GM10266 (cell line): ENCODE measurements at regions not wholly inside any gene's neighbourhood (a gene's known extent, or its start where the extent isn't known, plus 50 kb on each side); places are given as distances from the start of the nearest gene placed in this dataset.

ENCODE experiments used
- DNase-seq: peaks from one replicate; pipeline ENCODE4 v3.0.0; 2012; ENCODE audit errors: extremely low spot score
- CTCF ChIP-seq: IDR thresholded peaks from 2 replicates; pipeline ENCODE4 v1.5.1; 2012; ENCODE audit warnings: mild to moderate bottlenecking, low read depth; ENCODE audit not compliant: control insufficient read depth, insufficient read depth; ENCODE audit errors: missing control alignments

GRCh38 chr10:53023411-53023810 is 250.8 kb upstream of the MBL2 start:
- TF ChIP-seq CTCF, result no peak
- DNase-seq, result no peak

DNA sequence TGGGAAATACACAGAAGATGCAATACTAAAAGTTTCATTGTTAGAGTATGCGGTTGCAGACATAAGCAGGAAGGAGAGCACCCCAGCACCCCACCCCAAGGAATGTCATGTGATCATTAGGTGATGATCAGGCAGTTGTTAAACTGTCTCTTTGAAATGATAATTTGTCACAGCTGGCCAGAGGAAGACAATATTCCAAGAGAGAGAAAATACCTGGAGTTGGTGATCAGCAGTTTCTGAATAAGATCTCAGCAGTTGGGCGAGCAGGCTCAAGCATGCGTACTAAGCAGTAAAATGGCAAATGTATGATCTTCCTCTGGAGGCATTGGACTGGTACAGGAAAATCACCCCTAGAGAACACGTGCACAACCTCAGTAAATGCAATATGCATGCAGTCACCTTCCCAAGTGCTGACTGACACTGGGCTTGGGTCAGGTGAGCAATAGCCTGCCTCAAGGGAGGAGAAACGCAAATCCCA is 250.1 kb upstream of the MBL2 start:
- no peak for TF ChIP-seq CTCF
- DNase-seq, result no peak

DNA sequence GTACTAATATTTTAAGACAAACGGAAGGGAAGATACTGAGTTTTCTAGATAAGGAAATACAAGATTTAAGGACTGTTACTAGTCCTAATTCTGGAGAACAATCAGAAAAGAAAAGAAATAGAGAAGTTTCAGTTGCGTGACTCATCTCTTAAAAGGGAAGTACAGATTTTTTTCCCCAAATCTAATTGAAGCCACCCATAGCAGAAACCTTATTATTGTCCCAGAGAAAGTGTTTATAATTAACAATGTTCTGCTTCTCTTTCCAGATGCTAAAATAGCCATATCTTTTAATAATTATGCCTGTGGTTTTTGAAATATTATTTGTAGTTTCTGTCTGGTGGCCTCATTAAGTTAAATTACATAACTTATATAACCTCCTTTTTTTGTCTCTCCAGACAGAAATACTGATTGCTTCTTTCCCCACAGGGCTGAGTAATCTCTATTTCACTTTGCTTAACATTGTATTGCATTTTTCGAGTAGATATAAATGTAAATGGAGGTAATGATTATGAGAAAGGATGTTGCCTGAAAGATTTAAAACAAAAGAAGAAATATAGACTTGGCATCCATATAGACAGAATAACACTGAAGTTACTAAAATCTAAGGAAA is 240.7 kb upstream of the MBL2 start:
- no peak for DNase-seq
- TF ChIP-seq CTCF, result no peak

DNA sequence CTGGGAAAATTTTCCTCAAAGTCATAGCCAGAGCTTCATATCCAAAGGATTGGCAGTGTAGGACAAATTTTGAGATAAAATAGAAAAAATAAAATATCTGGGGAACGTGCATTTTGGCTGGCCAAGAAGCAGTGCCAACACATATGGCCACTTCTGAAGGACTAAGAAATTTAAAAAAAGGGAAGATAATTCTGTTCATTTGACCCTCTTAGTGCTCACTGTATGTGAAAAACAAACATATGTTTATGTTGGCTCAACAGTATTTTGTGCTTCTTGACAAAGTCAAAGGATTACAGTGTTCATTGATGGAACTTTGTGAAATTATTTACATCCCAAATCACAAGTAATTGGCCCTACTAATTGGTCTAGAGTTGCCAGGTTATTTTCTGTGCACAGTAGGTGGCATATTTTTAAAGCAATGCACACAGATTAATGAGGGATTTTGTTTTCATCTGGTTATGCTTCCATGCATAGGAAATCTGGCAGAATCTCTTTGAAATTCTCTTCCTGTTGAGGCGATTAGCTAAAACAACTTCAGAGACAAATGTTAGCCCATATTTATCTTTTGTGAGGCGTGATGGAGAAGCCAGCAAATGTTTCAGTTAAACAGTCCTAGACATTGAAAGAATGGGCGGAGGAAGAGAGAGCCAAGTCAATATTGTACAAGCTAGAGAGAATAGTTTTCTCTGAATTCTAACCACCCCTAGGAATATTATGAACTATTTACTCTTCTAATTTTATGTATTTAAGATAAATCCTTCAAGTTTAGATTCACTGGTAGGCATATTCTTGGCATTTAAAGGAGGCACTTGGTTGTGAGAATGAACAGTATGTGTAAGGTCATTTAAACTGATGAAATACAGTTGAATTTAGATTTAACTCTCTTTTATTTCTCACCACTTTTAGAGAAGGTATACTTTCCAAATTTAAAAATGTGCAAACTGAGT is 237.7 kb upstream of the MBL2 start:
- no peak for TF ChIP-seq CTCF
- DNase-seq, result no peak

GRCh38 chr10:53007527-53007842 is 234.9 kb upstream of the MBL2 start:
- DNase-seq, result no peak
- no peak for TF ChIP-seq CTCF

GRCh38 chr10:53006663-53007526 is 234.3 kb upstream of the MBL2 start:
- no peak for DNase-seq

More at GRCh38 chr10:53006663-53007526, 234.3 kb upstream of the MBL2 start:
- no peak for TF ChIP-seq CTCF
